ENCODE measurements at regions not wholly inside any gene's neighbourhood (a gene's known extent, or its start where the extent isn't known, plus 50 kb on each side); places are given as distances from the start of the nearest gene placed in this dataset.
A peak's percentile ranks its signal among the peaks of the same experiment; 100 is the strongest.

GRCh38 chr12:75722714-75723200 lies 211.3 kb upstream of the KRR1 start (continued):
- TF ChIP-seq JUND (IDR thresholded peaks at IDR 0.05; ENCODE audit: borderline replicate concordance, low read depth, low read length): peak; percentile 96
- peak; percentile 96 for TF ChIP-seq JUND (tag; IDR thresholded peaks at IDR 0.05; ENCODE audit: borderline replicate concordance, low read depth, low read length)
- TF ChIP-seq ZNF79 (CRISPR knock-in tag; IDR thresholded peaks at IDR 0.05; ENCODE audit: low read depth): peak; percentile 8; the same call in 1 of the 2 replicates
- TF ChIP-seq TAF7 (tag; IDR thresholded peaks at IDR 0.05): no peak
- TF ChIP-seq SREBF2 (CRISPR knock-in tag; IDR thresholded peaks at IDR 0.05): no peak

- Histone ChIP-seq H3K4me1 (replicated peaks in 1 of 2; ENCODE audit: control insufficient read depth in 2 of 2, insufficient read depth in 2 of 2, low read length in 2 of 2) (peaks cover 0 to 28% of the 10 kb centered on the region in 2 experiments; a peak in 3 of 5 replicates), H3K27ac (ENCODE audit: extremely low read depth, low read depth, low read length) (no peak overlapping the region), H4K20me1 (replicated peaks; ENCODE audit: control insufficient read depth, insufficient read depth, low read length) (no peaks in the 10 kb centered on the region), H3K36me3 (ENCODE audit: control insufficient read depth, insufficient read depth, low read length) (no peaks in the 10 kb centered on the region), H3K9me3 (replicated peaks; ENCODE audit: control insufficient read depth, insufficient read depth, low read depth, low read length) (no peaks in the 10 kb centered on the region), H2AFZ (ENCODE audit: low read depth, low read length) (peak overlapping the region; percentile 89), H3K9me1 (ENCODE audit: control insufficient read depth, insufficient read depth, low read length) (no peaks in the 10 kb centered on the region), H3K4me2 (ENCODE audit: insufficient read depth, low read length) (no peak overlapping the region), H3K9ac (ENCODE audit: insufficient read depth in 1 of 2, low read depth in 2 of 2, low read length in 2 of 2) (no peak overlapping the region), H3K27me3 (ENCODE audit: control insufficient read depth in 2 of 2, insufficient read depth in 2 of 2, low read length in 2 of 2) (no peaks in the 10 kb centered on the region), H3K4me3 (no peak overlapping the region), H3K79me2 (ENCODE audit: control insufficient read depth, insufficient read depth, low read length) (no peaks in the 10 kb centered on the region)
- in situ Hi-C loops (cut with MboI) (no loop called here), intact Hi-C loops (cut with micrococcal nuclease) (loop anchor here (10.0 kb wide), 1 partner anchor 197 kb away; no protein-coding TSS in a partner anchor)
- CTCF ChIA-PET (ENCODE audit: low intra/inter-chr PET ratio): no interaction called here
- POLR2A ChIA-PET: interaction anchor here (0.7 kb wide), 1 partner anchor 1397 kb away, joined by 3 read pairs; no protein-coding TSS in a partner anchor
- DNase-seq (ENCODE audit: extremely low read depth in 1 of 4, low spot score in 3 of 4) (no peak), ATAC-seq (no peak), FAIRE-seq (no peak)
- no TSS peak for BruUV-seq (replicated peaks)
- WGBS (ENCODE audit: insufficient coverage, low coverage, missing lambda C conversion rate): 45% methylated on average over 2 of the region's 2 CpGs
- TF ChIP-seq HDAC8 (tag; IDR thresholded peaks at IDR 0.05): no peak
- no peak for TF ChIP-seq HLTF (IDR thresholded peaks at IDR 0.05)
- TF ChIP-seq ASH1L (IDR thresholded peaks at IDR 0.05; ENCODE audit: borderline replicate concordance, low read depth, partially characterized antibody): no peak
- no peak for TF ChIP-seq AFF1 (IDR thresholded peaks at IDR 0.05; ENCODE audit: low read depth in 1 of 2, partially characterized antibody in 2 of 2)
- TF ChIP-seq SIN3B (IDR thresholded peaks at IDR 0.05; ENCODE audit: low read depth): no peak
- no peak for TF ChIP-seq CHAMP1 (IDR thresholded peaks at IDR 0.05)
- TF ChIP-seq ZBTB9 (CRISPR knock-in tag; IDR thresholded peaks at IDR 0.05): no peak
- no peak for TF ChIP-seq ZFP1 (CRISPR knock-in tag; IDR thresholded peaks at IDR 0.05)
- TF ChIP-seq NFXL1 (CRISPR knock-in tag; IDR thresholded peaks at IDR 0.05): no peak
- TF ChIP-seq EHMT2 (IDR thresholded peaks at IDR 0.05): no peak
These were observed 210.4 kb upstream of the KRR1 start for GRCh38 chr12:75721796-75722195.
